Psoas muscle (tissue), 7 donors: ENCODE measurements at regions not wholly inside any gene's neighbourhood (a gene's known extent, or its start where the extent isn't known, plus 50 kb on each side); places are given as distances from the start of the nearest gene placed in this dataset.

ENCODE experiments used
- ATAC-seq, 4 donors: fragments of 200-7000 bp; cut with Tn5 transposase; one replicate each; pipeline ENCODE4 v1.9.1; 2020; ENCODE audit warnings: moderate library complexity in 3 of 4, mild to moderate bottlenecking in 2 of 4
- DNase-seq, 2 donors: peaks; one replicate each; pipeline ENCODE4 v3.0.0-alpha.2; 2020
- H3K27ac ChIP-seq: fragments of 200-600 bp; one replicate; pipeline ENCODE4 v1.8.0; 2022
- H3K27me3 ChIP-seq, 3 donors: fragments of 200-600 bp in 1 of 3; one replicate each; pipeline versions ENCODE4 v1.6.1 to v1.8.0; 2013 to 2022; ENCODE audit warnings: low read length in 2 of 3, mild to moderate bottlenecking in 2 of 3, moderate library complexity in 1 of 3; ENCODE audit not compliant: insufficient read depth in 3 of 3
- H3K36me3 ChIP-seq, 2 donors: fragments of 200-600 bp in 1 of 2; one replicate each; pipeline versions ENCODE4 v1.6.1 to v1.8.0; 2013 to 2022; ENCODE audit warnings: low read depth in 1 of 2, mild to moderate bottlenecking in 1 of 2, moderate library complexity in 1 of 2; ENCODE audit not compliant: insufficient read depth in 1 of 2
- H3K4me1 ChIP-seq: fragments of 200-600 bp; one replicate; pipeline ENCODE4 v1.8.0; 2022
- H3K4me3 ChIP-seq: fragments of 200-600 bp; one replicate; pipeline ENCODE4 v1.8.0; 2022; ENCODE audit warnings: mild to moderate bottlenecking
- H3K9me3 ChIP-seq: fragments of 200-600 bp; one replicate; pipeline ENCODE4 v1.8.0; 2022
- CTCF ChIP-seq: fragments of 200-600 bp; IDR thresholded peaks from one replicate; pipeline ENCODE4 v1.8.0; 2022; ENCODE audit warnings: antibody characterized with exemption
- WGBS, 3 donors: extraction: QIAGEN DNeasy Blood & Tissue Kit; methylation state at CpG; one replicate each; pipeline versions ENCODE4 v1.1.6 to v1.1.7; 2013; 5-methylcytosine and 5-hydroxymethylcytosine counted together
- intact Hi-C, 2 donors: fragments of 100-400 bp; cut with DNase I; formaldehyde crosslinking; loops; one replicate each; pipeline versions ENCODE4 v1.11.0 to v1.14.2; 2022
- donor health status: healthy with polysubstance abuse.
- donor health status: DM: no; HTN: no; CAD: no; lungs with moderate emphysema.
- donor health status: Bipolar disorder and iron deficiency.
- donor health status: healthy.
- donor health status: DM: yes; HTN: yes; CAD: no.
- donor health status: DM: no; HTN: no; CAD: no.
- donor health status: DM: yes; HTN: yes; CAD: no.

- no peaks in the 10 kb centered on the region for H3K27me3 ChIP-seq
- H3K4me1 ChIP-seq, result no peaks in the 10 kb centered on the region
- no peaks in the 10 kb centered on the region for H3K9me3 ChIP-seq
- H3K4me3 ChIP-seq, result no peak overlapping the region
- no peak overlapping the region for H3K27ac ChIP-seq
- intact Hi-C loops, result no loop called here
- no peaks in the 10 kb centered on the region for H3K36me3 ChIP-seq
- 86 to 90% (median 87%) methylated on average over 8 of the region's 8 CpGs for WGBS, 3 donors
- no peak for TF ChIP-seq CTCF
- DNase-seq, result no peak
- ATAC-seq, result no peak
These were observed 420.1 kb downstream of the ARAP2 start for GRCh38 chr4:35824231-35824630.

- no peaks in the 10 kb centered on the region for H3K36me3 ChIP-seq
- H3K4me3 ChIP-seq, result no peak overlapping the region
- intact Hi-C loops, result no loop called here
- DNase-seq (no peak), ATAC-seq (no peak)
- no peaks in the 10 kb centered on the region for H3K9me3 ChIP-seq
- TF ChIP-seq CTCF, result no peak
- H3K4me1 ChIP-seq, result no peaks in the 10 kb centered on the region
- H3K27me3 ChIP-seq, result no peaks in the 10 kb centered on the region
- no peak overlapping the region for H3K27ac ChIP-seq
These were observed 408.4 kb downstream of the ARAP2 start for GRCh38 chr4:35835893-35836292.

GRCh38 chr4:35836596-35836995 is 407.7 kb downstream of the ARAP2 start:
- intact Hi-C loops, result no loop called here
- ATAC-seq, result no peak
- no peaks in the 10 kb centered on the region for H3K27me3 ChIP-seq

GRCh38 chr4:35867057-35867456 is 377.3 kb downstream of the ARAP2 start:
- H3K27me3 ChIP-seq, result no peaks in the 10 kb centered on the region
- no peaks in the 10 kb centered on the region for H3K9me3 ChIP-seq
- intact Hi-C loops, result no loop called here
- no peaks in the 10 kb centered on the region for H3K36me3 ChIP-seq
- TF ChIP-seq CTCF, result no peak
- no peak for DNase-seq
- H3K27ac ChIP-seq, result no peak overlapping the region
- H3K4me3 ChIP-seq, result no peak overlapping the region
- no peaks in the 10 kb centered on the region for H3K4me1 ChIP-seq
- ATAC-seq, result no peak

More at GRCh38 chr4:35836596-35836995, 407.7 kb downstream of the ARAP2 start:
- Histone ChIP-seq H3K36me3 (no peaks in the 10 kb centered on the region), H3K27ac (no peak overlapping the region), H3K4me1 (no peaks in the 10 kb centered on the region), H3K9me3 (no peaks in the 10 kb centered on the region), H3K4me3 (no peak overlapping the region)
- DNase-seq, result no peak
- no peak for TF ChIP-seq CTCF

GRCh38 chr4:35872273-35872672 is 372.0 kb downstream of the ARAP2 start:
- DNase-seq, result no peak
- WGBS, 3 donors, result 85 to 92% (median 92%) methylated on average over 1 of the region's 1 CpG
- no peak overlapping the region for H3K4me3 ChIP-seq
- intact Hi-C loops, result no loop called here
- TF ChIP-seq CTCF, result no peak
- H3K9me3 ChIP-seq, result no peaks in the 10 kb centered on the region
- no peaks in the 10 kb centered on the region for H3K4me1 ChIP-seq
- no peak for ATAC-seq
- H3K27me3 ChIP-seq, result no peaks in the 10 kb centered on the region
- no peaks in the 10 kb centered on the region for H3K36me3 ChIP-seq
- H3K27ac ChIP-seq, result no peak overlapping the region
